WTC11 (cell line): ENCODE measurements at regions not wholly inside any gene's neighbourhood (a gene's known extent, or its start where the extent isn't known, plus 50 kb on each side); places are given as distances from the start of the nearest gene placed in this dataset.

Experiments used
- ATAC-seq: fragments of 200-7000 bp; cut with Tn5 transposase; 2 replicates; pipeline ENCODE4 v1.10.0; 2021; ENCODE audit warnings: mild to moderate bottlenecking, moderate library complexity
- CTCF ChIA-PET: fragments of 300-600 bp; sonication (Branson Sonifier 250); formaldehyde crosslinking; loops from one replicate; lab custom pipeline; 2021; ENCODE audit warnings: antibody characterized with exemption; lab: Charles Lee
- POLR2A ChIA-PET: fragments of 350-600 bp; sonication (Branson Sonifier 250); formaldehyde crosslinking; loops from one replicate; lab custom pipeline; 2021; ENCODE audit warnings: antibody characterized with exemption; lab: Charles Lee
- DNase-seq: peaks from one replicate; pipeline ENCODE4 v3.0.0; 2021; ENCODE audit warnings: low spot score
- H3K27ac Mint-ChIP-seq: 2 replicates; pipeline ENCODE4 v1.8.0; 2021; ENCODE audit warnings: mixed read lengths
- H3K27me3 Mint-ChIP-seq: 2 replicates; pipeline ENCODE4 v1.8.0; 2021; ENCODE audit warnings: low read depth, mild to moderate bottlenecking, moderate library complexity, mixed read lengths
- H3K36me3 Mint-ChIP-seq: 2 replicates; pipeline ENCODE4 v1.8.0; 2021; ENCODE audit warnings: mixed read lengths
- H3K4me1 Mint-ChIP-seq: 2 replicates; pipeline ENCODE4 v1.8.0; 2022; ENCODE audit warnings: mixed read lengths
- H3K4me3 Mint-ChIP-seq: 2 replicates; pipeline ENCODE4 v1.8.0; 2021; ENCODE audit warnings: mild to moderate bottlenecking, moderate library complexity, mixed read lengths
- H3K9me3 Mint-ChIP-seq: 2 replicates; pipeline ENCODE4 v1.8.0; 2021; ENCODE audit warnings: mixed read lengths
- ARID4B ChIP-seq: sonication (generic); formaldehyde crosslinking; IDR thresholded peaks from 2 replicates; pipeline ENCODE4 v1.8.0; 2023; ENCODE audit warnings: missing genetic modification reagents, mild to moderate bottlenecking, borderline replicate concordance
- CREM ChIP-seq: sonication (generic); formaldehyde crosslinking; IDR thresholded peaks from 2 replicates; pipeline ENCODE4 v1.8.1; 2022; ENCODE audit warnings: mild to moderate bottlenecking, missing genetic modification reagents, moderate library complexity
- CTCF ChIP-seq: fragments of 200-600 bp; IDR thresholded peaks from 2 replicates; pipeline ENCODE4 v1.8.0; 2022; ENCODE audit warnings: antibody characterized with exemption
- E2F4 ChIP-seq: sonication (generic); formaldehyde crosslinking; IDR thresholded peaks from 2 replicates; pipeline ENCODE4 v1.8.1; 2022; ENCODE audit warnings: low read depth, mild to moderate bottlenecking, moderate library complexity, missing genetic modification reagents, borderline replicate concordance
- GTF2I ChIP-seq: fragments of 250-450 bp; sonication (Bioruptor Pico); conservative IDR thresholded peaks from 2 replicates; pipeline ENCODE4 v1.4.0; 2021; ENCODE audit warnings: mild to moderate bottlenecking
- JAZF1 ChIP-seq: fragments of 250-450 bp; sonication (Bioruptor Pico); IDR thresholded peaks from 2 replicates; pipeline ENCODE4 v1.9.0; 2021; ENCODE audit warnings: moderate library complexity, mild to moderate bottlenecking, inconsistent platforms
- NR1H2 ChIP-seq: sonication (generic); formaldehyde crosslinking; IDR thresholded peaks from 2 replicates; pipeline ENCODE4 v1.9.0; 2021; ENCODE audit warnings: mild to moderate bottlenecking, moderate library complexity, missing genetic modification reagents
- PRRX2 ChIP-seq: fragments of 250-450 bp; sonication (Bioruptor Pico); IDR thresholded peaks from 2 replicates; pipeline ENCODE4 v1.8.0; 2021; ENCODE audit warnings: mild to moderate bottlenecking
- TCF7 ChIP-seq: sonication (generic); formaldehyde crosslinking; IDR thresholded peaks from 2 replicates; pipeline ENCODE4 v1.8.0; 2022; ENCODE audit warnings: mild to moderate bottlenecking, low read depth, missing genetic modification reagents, moderate library complexity
- ZNF219 ChIP-seq: sonication (generic); formaldehyde crosslinking; IDR thresholded peaks from 2 replicates; pipeline ENCODE4 v1.8.0; 2023; ENCODE audit warnings: missing genetic modification reagents, mild to moderate bottlenecking, borderline replicate concordance
- ZNF232 ChIP-seq: sonication (generic); formaldehyde crosslinking; IDR thresholded peaks from 2 replicates; pipeline ENCODE4 v1.8.0; 2022; ENCODE audit warnings: mild to moderate bottlenecking, missing genetic modification reagents
- ZNF317 ChIP-seq: sonication (generic); formaldehyde crosslinking; IDR thresholded peaks from 2 replicates; pipeline ENCODE4 v1.8.1; 2023; ENCODE audit warnings: low read depth, mild to moderate bottlenecking, moderate library complexity, missing genetic modification reagents, borderline replicate concordance
- TF ChIP-seq, protein P1 (sequence below): sonication (generic); formaldehyde crosslinking; IDR thresholded peaks from 2 replicates; pipeline ENCODE4 v1.8.1; 2023; ENCODE audit warnings: mild to moderate bottlenecking, missing genetic modification reagents, moderate library complexity
- TF ChIP-seq, protein P2 (sequence below): sonication (generic); formaldehyde crosslinking; IDR thresholded peaks from 2 replicates; pipeline ENCODE4 v1.8.0; 2023; ENCODE audit warnings: mild to moderate bottlenecking, missing genetic modification reagents

GRCh38 chr3:166900866-166901577 is 479.1 kb downstream of the ZBBX start (continued):
- no peak for TF ChIP-seq ARID4B (CRISPR knock-in tag)
- no peak for TF ChIP-seq GTF2I (CRISPR knock-in tag)

DNA sequence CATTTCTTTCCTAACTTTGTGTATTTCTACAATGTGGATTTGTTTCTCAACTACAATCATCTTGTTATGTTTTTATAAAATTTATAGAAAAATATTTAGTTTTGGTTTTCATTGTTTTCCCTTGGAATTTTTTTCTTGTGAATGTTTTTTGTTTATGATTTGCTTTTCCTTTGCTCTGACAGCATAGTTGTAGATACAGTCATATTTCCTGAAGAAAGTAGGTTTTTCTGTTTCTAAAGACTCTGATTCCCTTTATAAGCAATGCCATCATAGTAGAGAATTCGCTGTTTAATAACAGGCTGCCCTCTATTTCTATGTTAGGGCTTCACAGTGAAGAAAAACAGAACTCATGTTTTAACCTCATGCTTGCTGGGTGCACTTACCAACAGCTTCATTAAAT is 482.3 kb downstream of the ZBBX start:
- DNase-seq (no peak), ATAC-seq (no peak)
- POLR2A ChIA-PET: no interaction called here
- H3K36me3 Mint-ChIP-seq: no peaks in the 10 kb centered on the region
- H3K4me1 Mint-ChIP-seq: no peaks in the 10 kb centered on the region
- no peaks in the 10 kb centered on the region for H3K9me3 Mint-ChIP-seq
- TF ChIP-seq, protein P1, sequence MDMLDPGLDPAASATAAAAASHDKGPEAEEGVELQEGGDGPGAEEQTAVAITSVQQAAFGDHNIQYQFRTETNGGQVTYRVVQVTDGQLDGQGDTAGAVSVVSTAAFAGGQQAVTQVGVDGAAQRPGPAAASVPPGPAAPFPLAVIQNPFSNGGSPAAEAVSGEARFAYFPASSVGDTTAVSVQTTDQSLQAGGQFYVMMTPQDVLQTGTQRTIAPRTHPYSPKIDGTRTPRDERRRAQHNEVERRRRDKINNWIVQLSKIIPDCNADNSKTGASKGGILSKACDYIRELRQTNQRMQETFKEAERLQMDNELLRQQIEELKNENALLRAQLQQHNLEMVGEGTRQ (CRISPR knock-in tag): no peak
- no peak for TF ChIP-seq E2F4 (CRISPR knock-in tag)
- no peak for TF ChIP-seq ZNF219
- no peak for TF ChIP-seq ARID4B (CRISPR knock-in tag)
- no peak for TF ChIP-seq ZNF232 (CRISPR knock-in tag)
- TF ChIP-seq, protein P2, sequence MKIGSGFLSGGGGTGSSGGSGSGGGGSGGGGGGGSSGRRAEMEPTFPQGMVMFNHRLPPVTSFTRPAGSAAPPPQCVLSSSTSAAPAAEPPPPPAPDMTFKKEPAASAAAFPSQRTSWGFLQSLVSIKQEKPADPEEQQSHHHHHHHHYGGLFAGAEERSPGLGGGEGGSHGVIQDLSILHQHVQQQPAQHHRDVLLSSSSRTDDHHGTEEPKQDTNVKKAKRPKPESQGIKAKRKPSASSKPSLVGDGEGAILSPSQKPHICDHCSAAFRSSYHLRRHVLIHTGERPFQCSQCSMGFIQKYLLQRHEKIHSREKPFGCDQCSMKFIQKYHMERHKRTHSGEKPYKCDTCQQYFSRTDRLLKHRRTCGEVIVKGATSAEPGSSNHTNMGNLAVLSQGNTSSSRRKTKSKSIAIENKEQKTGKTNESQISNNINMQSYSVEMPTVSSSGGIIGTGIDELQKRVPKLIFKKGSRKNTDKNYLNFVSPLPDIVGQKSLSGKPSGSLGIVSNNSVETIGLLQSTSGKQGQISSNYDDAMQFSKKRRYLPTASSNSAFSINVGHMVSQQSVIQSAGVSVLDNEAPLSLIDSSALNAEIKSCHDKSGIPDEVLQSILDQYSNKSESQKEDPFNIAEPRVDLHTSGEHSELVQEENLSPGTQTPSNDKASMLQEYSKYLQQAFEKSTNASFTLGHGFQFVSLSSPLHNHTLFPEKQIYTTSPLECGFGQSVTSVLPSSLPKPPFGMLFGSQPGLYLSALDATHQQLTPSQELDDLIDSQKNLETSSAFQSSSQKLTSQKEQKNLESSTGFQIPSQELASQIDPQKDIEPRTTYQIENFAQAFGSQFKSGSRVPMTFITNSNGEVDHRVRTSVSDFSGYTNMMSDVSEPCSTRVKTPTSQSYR: no peak
- no peak for TF ChIP-seq NR1H2
- TF ChIP-seq PRRX2 (CRISPR knock-in tag): no peak
- no peak for TF ChIP-seq CREM (CRISPR knock-in tag)
- TF ChIP-seq CTCF: no peak
- no peak for TF ChIP-seq TCF7 (CRISPR knock-in tag)
- no peak for TF ChIP-seq ZNF317 (CRISPR knock-in tag)
- TF ChIP-seq JAZF1: no peak
- TF ChIP-seq, all 79 proteins: peak for 0
- no peak overlapping the region for H3K27ac Mint-ChIP-seq
- H3K4me3 Mint-ChIP-seq: no peak overlapping the region
- no peaks in the 10 kb centered on the region for H3K27me3 Mint-ChIP-seq
- CTCF ChIA-PET: no interaction called here
